ENCODE measurements at regions not wholly inside any gene's neighbourhood (a gene's known extent, or its start where the extent isn't known, plus 50 kb on each side); places are given as distances from the start of the nearest gene placed in this dataset.

GRCh38 chr1:29520571-29521437 is 284.5 kb downstream of the PTPRU start:
- DNase-seq: no peak

- DNase-seq: no peak
Measured at GRCh38 chr1:29519788-29520110, 283.4 kb downstream of the PTPRU start.

- no peak for DNase-seq
Measured at GRCh38 chr1:29519108-29519787, 282.9 kb downstream of the PTPRU start.

GRCh38 chr1:29518183-29518835 is 282.0 kb downstream of the PTPRU start:
- DNase-seq: no peak

GRCh38 chr1:29517251-29518086 is 281.1 kb downstream of the PTPRU start:
- DNase-seq: no peak

- DNase-seq: no peak
Measured at GRCh38 chr1:29516063-29516820, 279.9 kb downstream of the PTPRU start.

GRCh38 chr1:29515170-29515955 is 279.0 kb downstream of the PTPRU start:
- DNase-seq: no peak

- no peak for DNase-seq
Measured at GRCh38 chr1:29514361-29515169, 278.2 kb downstream of the PTPRU start.

GRCh38 chr1:29513357-29513756 is 277.0 kb downstream of the PTPRU start:
- DNase-seq: peak; percentile 17

- no peak for DNase-seq
Measured at GRCh38 chr1:29511436-29511835, 275.1 kb downstream of the PTPRU start.

- DNase-seq: no peak
Measured at GRCh38 chr1:29508458-29509107, 272.3 kb downstream of the PTPRU start.

GRCh38 chr1:29506678-29507225 is 270.4 kb downstream of the PTPRU start:
- DNase-seq: no peak

GRCh38 chr1:29505532-29506220 is 269.4 kb downstream of the PTPRU start:
- DNase-seq: peak; percentile 24

- DNase-seq: no peak
Measured at GRCh38 chr1:29504709-29505410, 268.5 kb downstream of the PTPRU start.

GRCh38 chr1:29504196-29504595 is 267.9 kb downstream of the PTPRU start:
- DNase-seq: peak; percentile 35

GRCh38 chr1:29502911-29503840 is 266.9 kb downstream of the PTPRU start:
- peak; percentile 81 for DNase-seq

Data from NCI-H510A treated with DMSO at 0.1 percent for 48 hours (cell line).